ENCODE measurements at regions not wholly inside any gene's neighbourhood (a gene's known extent, or its start where the extent isn't known, plus 50 kb on each side); places are given as distances from the start of the nearest gene placed in this dataset.

DNA sequence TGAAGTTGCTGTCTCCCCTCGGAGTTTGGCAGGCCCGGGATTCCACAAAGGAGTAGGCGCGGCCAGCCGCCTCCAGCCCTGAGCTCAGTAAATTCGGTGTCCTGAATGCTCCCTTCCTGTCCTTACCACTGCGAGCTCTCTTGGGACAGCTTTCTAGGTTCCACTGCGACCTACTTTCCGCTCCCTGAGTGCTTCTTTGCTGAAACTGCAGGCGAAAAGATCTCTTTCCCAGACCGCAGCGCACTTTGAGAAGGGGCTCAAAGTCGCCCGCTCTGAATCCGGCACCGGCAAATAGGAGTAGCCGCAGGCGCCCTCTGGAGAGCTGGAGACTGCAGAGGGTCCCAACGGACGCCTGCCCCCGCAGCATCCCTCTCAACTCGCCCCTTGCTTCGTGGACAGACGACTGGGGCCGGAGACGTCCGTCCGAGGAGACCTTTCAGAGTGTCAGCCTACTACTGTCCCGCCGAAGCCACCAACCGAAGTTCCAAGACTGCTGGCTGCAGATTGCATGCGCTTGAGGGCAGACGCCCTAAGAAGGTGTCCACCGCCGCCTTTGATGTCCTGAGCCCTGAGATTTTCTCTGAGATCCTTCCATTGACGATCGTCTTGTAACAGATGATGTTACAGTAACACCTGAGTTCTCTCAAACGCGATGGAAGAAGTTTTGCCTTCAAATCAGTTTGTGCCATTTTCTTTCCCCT, 96.0 kb downstream of the ANXA2R start:
- TF ChIP-seq, protein P1, sequence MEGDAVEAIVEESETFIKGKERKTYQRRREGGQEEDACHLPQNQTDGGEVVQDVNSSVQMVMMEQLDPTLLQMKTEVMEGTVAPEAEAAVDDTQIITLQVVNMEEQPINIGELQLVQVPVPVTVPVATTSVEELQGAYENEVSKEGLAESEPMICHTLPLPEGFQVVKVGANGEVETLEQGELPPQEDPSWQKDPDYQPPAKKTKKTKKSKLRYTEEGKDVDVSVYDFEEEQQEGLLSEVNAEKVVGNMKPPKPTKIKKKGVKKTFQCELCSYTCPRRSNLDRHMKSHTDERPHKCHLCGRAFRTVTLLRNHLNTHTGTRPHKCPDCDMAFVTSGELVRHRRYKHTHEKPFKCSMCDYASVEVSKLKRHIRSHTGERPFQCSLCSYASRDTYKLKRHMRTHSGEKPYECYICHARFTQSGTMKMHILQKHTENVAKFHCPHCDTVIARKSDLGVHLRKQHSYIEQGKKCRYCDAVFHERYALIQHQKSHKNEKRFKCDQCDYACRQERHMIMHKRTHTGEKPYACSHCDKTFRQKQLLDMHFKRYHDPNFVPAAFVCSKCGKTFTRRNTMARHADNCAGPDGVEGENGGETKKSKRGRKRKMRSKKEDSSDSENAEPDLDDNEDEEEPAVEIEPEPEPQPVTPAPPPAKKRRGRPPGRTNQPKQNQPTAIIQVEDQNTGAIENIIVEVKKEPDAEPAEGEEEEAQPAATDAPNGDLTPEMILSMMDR (IDR thresholded peaks at IDR 0.05) = no peak
- no peak for TF ChIP-seq POLR2A (IDR thresholded peaks at IDR 0.05)

Data from thyroid gland (tissue), 4 donors.